ENCODE measurements at regions not wholly inside any gene's neighbourhood (a gene's known extent, or its start where the extent isn't known, plus 50 kb on each side); places are given as distances from the start of the nearest gene placed in this dataset.

DNA sequence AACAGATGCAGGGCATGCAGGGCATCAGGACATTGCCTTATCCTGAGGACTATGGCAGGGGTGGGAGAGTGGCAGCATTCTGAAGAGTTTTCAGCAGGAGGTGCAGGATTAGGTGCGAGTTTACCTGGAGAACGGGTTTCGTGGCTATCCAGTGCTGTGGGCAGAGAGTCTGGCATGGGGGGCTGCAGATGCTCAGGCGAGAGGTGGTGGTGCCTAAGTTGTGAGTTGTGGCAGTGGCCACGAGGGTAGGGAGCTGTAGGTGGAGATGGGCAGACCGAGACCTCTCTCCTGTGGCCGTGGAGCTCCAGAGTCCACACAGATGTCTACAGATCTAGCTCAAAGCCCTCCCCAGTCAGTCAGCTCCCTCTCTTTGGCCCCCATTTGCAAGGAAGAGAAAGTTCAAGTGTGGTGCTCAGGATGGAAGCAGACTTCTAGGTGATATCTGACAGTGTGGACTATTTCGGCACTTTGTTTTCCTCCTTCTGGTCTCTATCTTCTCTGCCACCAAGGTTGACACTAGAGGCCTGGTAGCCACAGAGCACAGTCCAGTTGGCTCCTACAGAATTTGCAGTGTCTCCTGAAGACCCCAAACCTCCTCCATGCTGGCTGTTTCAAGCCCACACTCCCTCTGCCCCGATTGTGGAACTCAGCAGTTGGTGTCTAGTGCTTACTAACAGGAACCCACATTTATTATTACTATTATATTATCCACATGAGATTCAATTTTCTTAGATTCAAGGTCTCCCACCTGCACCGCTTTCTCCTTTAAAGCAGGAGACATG lies 955.7 kb upstream of the ZNF722 start:
- TF ChIP-seq CTCF (conservative IDR thresholded peaks at IDR 0.05; ENCODE audit: low read length), result no peak
- no peak for TF ChIP-seq EZH2phosphoT487 (IDR thresholded peaks at IDR 0.05; ENCODE audit: borderline replicate concordance)
- H3K36me3 ChIP-seq (ENCODE audit: insufficient read depth, low read length), result no peaks in the 10 kb centered on the region
- no peaks in the 10 kb centered on the region for H3K27me3 ChIP-seq (ENCODE audit: insufficient read depth, low read length, poor library complexity, severe bottlenecking)
- H3K4me3 ChIP-seq (ENCODE audit: low read length, poor library complexity, severe bottlenecking), result no peak overlapping the region
- no peaks in the 10 kb centered on the region for H4K20me1 ChIP-seq (ENCODE audit: insufficient read depth, low read length, poor library complexity, severe bottlenecking)
- H3K79me2 ChIP-seq (ENCODE audit: insufficient read depth, low read length), result no peaks in the 10 kb centered on the region
- peaks cover 16% of the 10 kb centered on the region; the same call in 1 of the 2 replicates for H3K9me3 ChIP-seq (ENCODE audit: insufficient read depth, low read depth, low read length)
- H2AFZ ChIP-seq (ENCODE audit: low read length), result no peak overlapping the region
- no peaks in the 10 kb centered on the region for H3F3A ChIP-seq (ENCODE audit: low read depth)
- H3K4me2 ChIP-seq (ENCODE audit: low read depth, low read length, poor library complexity, severe bottlenecking), result no peak overlapping the region
- no peaks in the 10 kb centered on the region for H3K9me2 ChIP-seq (replicated peaks; ENCODE audit: low read depth, low read length)
- H3K9ac ChIP-seq (ENCODE audit: low read depth, low read length, poor library complexity, severe bottlenecking), result no peak overlapping the region
- no peaks in the 10 kb centered on the region for H3K4me1 ChIP-seq (ENCODE audit: insufficient read depth, low read length, poor library complexity, severe bottlenecking)

DNA sequence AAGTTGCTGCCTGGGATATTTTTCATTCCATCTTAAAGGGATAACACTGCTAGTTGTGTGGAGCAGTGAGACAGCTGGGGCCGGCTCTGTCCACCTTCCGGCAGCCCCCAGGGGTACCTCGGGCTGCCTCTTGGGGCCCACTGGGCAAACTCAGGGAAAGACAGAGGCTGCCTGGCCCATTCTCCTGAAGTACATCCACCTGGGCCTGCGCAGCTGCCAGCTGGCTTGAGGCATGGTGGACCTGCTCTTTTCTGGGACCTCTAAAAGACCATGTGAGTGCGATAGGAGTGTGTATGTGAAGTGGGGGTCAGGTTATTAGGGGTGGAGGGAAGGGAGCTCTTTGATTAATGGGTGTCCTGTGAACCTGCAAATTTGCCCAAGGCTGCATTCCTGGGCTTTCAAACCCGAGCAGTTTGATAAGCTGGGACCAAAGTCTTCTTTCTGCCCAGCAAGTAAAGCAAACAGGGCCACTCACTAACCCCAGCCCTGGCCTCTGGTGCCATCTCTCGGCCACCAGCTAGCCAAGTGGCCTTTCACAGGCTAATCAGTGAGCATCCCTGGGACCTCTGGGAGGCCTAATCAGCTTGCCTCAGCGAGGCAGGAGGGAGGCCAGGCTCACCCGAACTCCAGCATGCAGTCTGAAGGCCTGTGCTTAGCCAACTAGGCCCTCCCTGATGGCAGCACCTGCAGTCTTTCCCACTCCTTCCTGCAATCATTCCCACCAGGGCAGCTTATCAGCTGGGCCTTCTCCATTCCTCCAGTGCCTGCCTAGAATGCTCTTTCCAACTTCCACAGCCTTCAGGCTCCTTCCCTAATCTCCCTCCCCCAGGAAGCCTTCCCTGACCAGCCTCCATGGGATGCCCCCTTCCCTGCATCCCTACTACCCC lies 954.7 kb upstream of the ZNF722 start:
- TF ChIP-seq EZH2phosphoT487 (IDR thresholded peaks at IDR 0.05; ENCODE audit: borderline replicate concordance) (no peak), CTCF (conservative IDR thresholded peaks at IDR 0.05; ENCODE audit: low read length) (no peak)
- peaks cover 16% of the 10 kb centered on the region; the same call in 1 of the 2 replicates for H3K9me3 ChIP-seq (ENCODE audit: insufficient read depth, low read depth, low read length)

DNA sequence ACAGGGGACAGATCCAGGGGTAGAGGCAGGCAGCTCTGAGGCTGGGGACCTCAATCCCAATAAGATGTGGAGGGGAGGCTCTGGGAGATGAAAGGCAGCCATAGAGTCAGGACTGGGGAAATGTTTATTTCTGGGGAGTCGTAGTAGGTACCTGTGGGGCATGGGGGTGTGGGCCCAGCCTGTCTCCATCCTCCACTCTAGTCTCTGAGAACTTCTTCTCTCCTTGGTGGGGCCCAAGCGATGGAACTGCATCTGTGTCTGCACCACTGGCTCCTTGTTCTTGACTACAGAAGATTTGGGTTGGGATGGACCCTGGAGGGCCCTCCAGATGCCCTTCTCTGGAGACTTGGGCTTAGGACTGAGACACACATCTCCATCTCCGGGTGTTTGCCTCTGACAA lies 953.9 kb upstream of the ZNF722 start:
- Histone ChIP-seq H3K79me2 (ENCODE audit: insufficient read depth, low read length) (no peaks in the 10 kb centered on the region), H3K4me1 (ENCODE audit: insufficient read depth, low read length, poor library complexity, severe bottlenecking) (no peaks in the 10 kb centered on the region), H3K27me3 (ENCODE audit: insufficient read depth, low read length, poor library complexity, severe bottlenecking) (no peaks in the 10 kb centered on the region), H3K36me3 (ENCODE audit: insufficient read depth, low read length) (no peaks in the 10 kb centered on the region), H3K9me3 (ENCODE audit: insufficient read depth, low read depth, low read length) (peaks cover 11% of the 10 kb centered on the region; the same call in 1 of the 2 replicates), H3K9me2 (replicated peaks; ENCODE audit: low read depth, low read length) (no peaks in the 10 kb centered on the region), H4K20me1 (ENCODE audit: insufficient read depth, low read length, poor library complexity, severe bottlenecking) (no peaks in the 10 kb centered on the region), H3K4me2 (ENCODE audit: low read depth, low read length, poor library complexity, severe bottlenecking) (no peak overlapping the region), H3F3A (ENCODE audit: low read depth) (no peaks in the 10 kb centered on the region), H3K4me3 (ENCODE audit: low read length, poor library complexity, severe bottlenecking) (no peak overlapping the region), H2AFZ (ENCODE audit: low read length) (no peak overlapping the region), H3K9ac (ENCODE audit: low read depth, low read length, poor library complexity, severe bottlenecking) (no peak overlapping the region)
- no peak for TF ChIP-seq CTCF (conservative IDR thresholded peaks at IDR 0.05; ENCODE audit: low read length)
- TF ChIP-seq EZH2phosphoT487 (IDR thresholded peaks at IDR 0.05; ENCODE audit: borderline replicate concordance), result no peak

More for the DNA sequence above, 954.7 kb upstream of the ZNF722 start:
- Histone ChIP-seq H3K36me3 (ENCODE audit: insufficient read depth, low read length) (no peaks in the 10 kb centered on the region), H3K27me3 (ENCODE audit: insufficient read depth, low read length, poor library complexity, severe bottlenecking) (no peaks in the 10 kb centered on the region), H2AFZ (ENCODE audit: low read length) (no peak overlapping the region), H3K9me2 (replicated peaks; ENCODE audit: low read depth, low read length) (no peaks in the 10 kb centered on the region), H3K4me3 (ENCODE audit: low read length, poor library complexity, severe bottlenecking) (no peak overlapping the region), H3K4me2 (ENCODE audit: low read depth, low read length, poor library complexity, severe bottlenecking) (no peak overlapping the region), H3K4me1 (ENCODE audit: insufficient read depth, low read length, poor library complexity, severe bottlenecking) (no peaks in the 10 kb centered on the region), H3K79me2 (ENCODE audit: insufficient read depth, low read length) (no peaks in the 10 kb centered on the region), H3K9ac (ENCODE audit: low read depth, low read length, poor library complexity, severe bottlenecking) (no peak overlapping the region), H4K20me1 (ENCODE audit: insufficient read depth, low read length, poor library complexity, severe bottlenecking) (no peaks in the 10 kb centered on the region), H3F3A (ENCODE audit: low read depth) (no peaks in the 10 kb centered on the region)

All from Loucy (cell line).